ENCODE measurements at regions not wholly inside any gene's neighbourhood (a gene's known extent, or its start where the extent isn't known, plus 50 kb on each side); places are given as distances from the start of the nearest gene placed in this dataset.

DNA sequence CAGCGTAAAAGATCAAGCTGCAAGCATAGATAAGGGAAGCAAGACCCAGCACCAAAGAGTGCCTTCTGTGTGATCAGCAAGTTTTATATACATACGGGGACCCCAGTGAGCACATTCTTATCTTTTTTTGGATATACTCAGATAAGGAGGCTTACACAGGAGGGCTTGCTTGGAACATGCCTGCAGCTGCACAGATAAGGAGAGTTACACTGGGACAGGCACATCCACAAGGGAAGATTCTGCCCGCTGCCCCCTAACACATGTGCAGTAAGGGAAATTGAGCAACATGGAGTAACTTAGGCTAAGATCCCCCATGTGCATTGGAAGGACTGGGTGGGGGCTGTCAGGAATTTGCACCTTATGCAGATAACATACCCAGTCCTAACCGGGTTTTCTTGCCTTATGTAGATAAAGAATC, 1334.8 kb downstream of the MRPL39 start:
- Histone ChIP-seq H4K20me1 (ENCODE audit: control insufficient read depth, insufficient read depth, low read length, poor library complexity, severe bottlenecking) (no peaks in the 10 kb centered on the region), H3K9ac (ENCODE audit: low read length) (no peak overlapping the region), H3K4me2 (replicated peaks; ENCODE audit: low read depth, low read length, poor library complexity, severe bottlenecking) (no peak overlapping the region), H3K27ac (ENCODE audit: low read length in 2 of 2) (no peak overlapping the region), H3K79me2 (ENCODE audit: control insufficient read depth, insufficient read depth, low read length) (no peaks in the 10 kb centered on the region), H3K27me3 (replicated peaks in 1 of 4; ENCODE audit: control extremely low read depth in 1 of 4, control insufficient read depth in 3 of 4, insufficient read depth in 4 of 4, low read length in 3 of 4) (no peaks in the 10 kb centered on the region), H3K4me3 (ENCODE audit: control extremely low read depth in 1 of 5, extremely low read depth in 1 of 5, insufficient read depth in 1 of 5, low read depth in 2 of 5, low read length in 4 of 5) (no peak overlapping the region), H2AFZ (ENCODE audit: insufficient read depth, low read depth, low read length, poor library complexity, severe bottlenecking) (no peak overlapping the region), H3K9me3 (ENCODE audit: control extremely low read depth in 1 of 3, control insufficient read depth in 2 of 3, insufficient read depth in 1 of 3, low read length in 2 of 3) (no peaks in the 10 kb centered on the region), H3K4me1 (ENCODE audit: control insufficient read depth in 2 of 2, insufficient read depth in 2 of 2, low read length in 2 of 2) (no peaks in the 10 kb centered on the region), H3K36me3 (replicated peaks in 1 of 2; ENCODE audit: control extremely low read depth in 1 of 2, control insufficient read depth in 1 of 2, extremely low read depth in 1 of 2, insufficient read depth in 2 of 2, low read length in 1 of 2) (no peaks in the 10 kb centered on the region)
- peaks cover 2% of the 10 kb centered on the region for H3K4me1 Mint-ChIP-seq
- TF ChIP-seq, protein P1, sequence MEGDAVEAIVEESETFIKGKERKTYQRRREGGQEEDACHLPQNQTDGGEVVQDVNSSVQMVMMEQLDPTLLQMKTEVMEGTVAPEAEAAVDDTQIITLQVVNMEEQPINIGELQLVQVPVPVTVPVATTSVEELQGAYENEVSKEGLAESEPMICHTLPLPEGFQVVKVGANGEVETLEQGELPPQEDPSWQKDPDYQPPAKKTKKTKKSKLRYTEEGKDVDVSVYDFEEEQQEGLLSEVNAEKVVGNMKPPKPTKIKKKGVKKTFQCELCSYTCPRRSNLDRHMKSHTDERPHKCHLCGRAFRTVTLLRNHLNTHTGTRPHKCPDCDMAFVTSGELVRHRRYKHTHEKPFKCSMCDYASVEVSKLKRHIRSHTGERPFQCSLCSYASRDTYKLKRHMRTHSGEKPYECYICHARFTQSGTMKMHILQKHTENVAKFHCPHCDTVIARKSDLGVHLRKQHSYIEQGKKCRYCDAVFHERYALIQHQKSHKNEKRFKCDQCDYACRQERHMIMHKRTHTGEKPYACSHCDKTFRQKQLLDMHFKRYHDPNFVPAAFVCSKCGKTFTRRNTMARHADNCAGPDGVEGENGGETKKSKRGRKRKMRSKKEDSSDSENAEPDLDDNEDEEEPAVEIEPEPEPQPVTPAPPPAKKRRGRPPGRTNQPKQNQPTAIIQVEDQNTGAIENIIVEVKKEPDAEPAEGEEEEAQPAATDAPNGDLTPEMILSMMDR (IDR thresholded peaks at IDR 0.05), result no peak
- ChIA-PET CTCF (no interaction called here), POLR2A (no interaction called here)
- ATAC-seq (ENCODE audit: low read depth) (no peak), DNase-seq (no peak)
- no peak overlapping the region for H3K27ac Mint-ChIP-seq
- no peaks in the 10 kb centered on the region for H3K9me3 Mint-ChIP-seq (ENCODE audit: insufficient read depth)
- 47% methylated on average over 2 of the region's 4 CpGs for WGBS (ENCODE audit: insufficient coverage)
- no peaks in the 10 kb centered on the region for H3K27me3 Mint-ChIP-seq
- no peak overlapping the region for H3K4me3 Mint-ChIP-seq
- intact Hi-C loops (cut with micrococcal nuclease), result no loop called here

DNA sequence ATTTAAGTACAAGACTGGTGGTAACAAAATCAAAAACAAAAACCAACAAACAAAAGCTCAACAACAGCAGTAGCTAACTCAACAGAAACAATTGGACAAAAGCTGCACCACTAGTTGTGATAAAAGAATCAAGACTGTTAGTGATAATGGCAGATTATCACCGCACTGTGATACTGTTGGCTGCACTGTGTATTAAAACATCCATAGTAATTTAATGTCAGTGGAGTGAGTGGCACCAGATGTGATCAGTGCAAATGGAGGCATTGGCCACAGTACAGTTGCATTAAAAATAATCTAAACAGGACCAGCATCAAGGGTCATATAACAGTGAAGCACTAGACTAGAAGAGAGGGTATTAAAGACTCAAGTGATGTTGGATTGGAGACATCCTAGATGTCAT, 1341.3 kb downstream of the MRPL39 start:
- Histone ChIP-seq H3K4me2 (replicated peaks; ENCODE audit: low read depth, low read length, poor library complexity, severe bottlenecking) (no peak overlapping the region), H3K4me1 (ENCODE audit: control insufficient read depth in 2 of 2, insufficient read depth in 2 of 2, low read length in 2 of 2) (no peaks in the 10 kb centered on the region), H3K36me3 (replicated peaks in 1 of 2; ENCODE audit: control extremely low read depth in 1 of 2, control insufficient read depth in 1 of 2, extremely low read depth in 1 of 2, insufficient read depth in 2 of 2, low read length in 1 of 2) (no peaks in the 10 kb centered on the region), H3K27ac (ENCODE audit: low read length in 2 of 2) (no peak overlapping the region), H3K27me3 (replicated peaks in 1 of 4; ENCODE audit: control extremely low read depth in 1 of 4, control insufficient read depth in 3 of 4, insufficient read depth in 4 of 4, low read length in 3 of 4) (no peaks in the 10 kb centered on the region), H3K9me3 (ENCODE audit: control extremely low read depth in 1 of 3, control insufficient read depth in 2 of 3, insufficient read depth in 1 of 3, low read length in 2 of 3) (peaks cover 0 to 1% (median 0%) of the 10 kb centered on the region in 3 donors), H3K79me2 (ENCODE audit: control insufficient read depth, insufficient read depth, low read length) (no peaks in the 10 kb centered on the region), H4K20me1 (ENCODE audit: control insufficient read depth, insufficient read depth, low read length, poor library complexity, severe bottlenecking) (no peaks in the 10 kb centered on the region), H3K9ac (ENCODE audit: low read length) (no peak overlapping the region), H3K4me3 (ENCODE audit: control extremely low read depth in 1 of 5, extremely low read depth in 1 of 5, insufficient read depth in 1 of 5, low read depth in 2 of 5, low read length in 4 of 5) (no peak overlapping the region), H2AFZ (ENCODE audit: insufficient read depth, low read depth, low read length, poor library complexity, severe bottlenecking) (no peak overlapping the region)
- ATAC-seq (ENCODE audit: low read depth) (no peak), DNase-seq (no peak)
- Mint-ChIP-seq H3K27me3 (no peaks in the 10 kb centered on the region), H3K4me1 (peaks cover 2% of the 10 kb centered on the region), H3K9me3 (ENCODE audit: insufficient read depth) (no peaks in the 10 kb centered on the region), H3K4me3 (no peak overlapping the region), H3K27ac (no peak overlapping the region)
- TF ChIP-seq, protein P1 (IDR thresholded peaks at IDR 0.05), result no peak
- no peak for TF ChIP-seq EZH2 (IDR thresholded peaks at IDR 0.05; ENCODE audit: borderline replicate concordance, insufficient read depth, low read depth, low read length, poor library complexity, severe bottlenecking)
- WGBS (ENCODE audit: insufficient coverage), result no CpG with 5 or more reads among the region's 1 CpG
- POLR2A ChIA-PET, result no interaction called here
- intact Hi-C loops (cut with micrococcal nuclease), result no loop called here
- CTCF ChIA-PET, result no interaction called here

All from B cell (primary cell).